ENCODE measurements at regions not wholly inside any gene's neighbourhood (a gene's known extent, or its start where the extent isn't known, plus 50 kb on each side); places are given as distances from the start of the nearest gene placed in this dataset.

DNA sequence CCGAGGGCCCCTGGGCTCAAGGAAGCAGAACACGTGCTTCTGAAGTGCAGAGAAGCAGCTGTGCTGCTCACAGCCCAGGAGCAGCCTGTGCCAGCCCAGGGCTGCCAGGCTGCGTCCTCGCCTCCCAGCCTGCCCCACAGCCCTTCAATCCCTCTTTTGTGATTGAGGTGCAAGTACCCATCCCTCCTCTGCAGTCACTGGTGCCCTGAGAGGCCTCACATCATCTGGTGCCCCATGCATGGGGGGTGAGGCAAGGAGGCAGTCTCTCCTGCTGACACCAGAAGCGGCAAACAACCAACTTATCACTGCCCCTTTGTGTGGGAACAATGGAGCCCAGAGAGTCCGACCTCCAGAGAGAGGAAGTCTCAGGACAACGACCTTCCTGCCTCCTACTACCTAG lies 49.8 kb upstream of the FGFR2 start:
- H3K27me3 ChIP-seq (ENCODE audit: insufficient read depth, low read depth): no peaks in the 10 kb centered on the region
- no peak overlapping the region for H3K4me3 ChIP-seq (IDR thresholded peaks at IDR 0.05; ENCODE audit: insufficient read depth, low read depth, low read length)
- no peak overlapping the region for H2AFZ ChIP-seq (ENCODE audit: low read depth)
- no peak overlapping the region for H3K9ac ChIP-seq
- no peaks in the 10 kb centered on the region for H3K36me3 ChIP-seq (ENCODE audit: insufficient read depth)
- no peaks in the 10 kb centered on the region for H3K79me2 ChIP-seq (ENCODE audit: insufficient read depth, low read depth)
- TF ChIP-seq, protein P1, sequence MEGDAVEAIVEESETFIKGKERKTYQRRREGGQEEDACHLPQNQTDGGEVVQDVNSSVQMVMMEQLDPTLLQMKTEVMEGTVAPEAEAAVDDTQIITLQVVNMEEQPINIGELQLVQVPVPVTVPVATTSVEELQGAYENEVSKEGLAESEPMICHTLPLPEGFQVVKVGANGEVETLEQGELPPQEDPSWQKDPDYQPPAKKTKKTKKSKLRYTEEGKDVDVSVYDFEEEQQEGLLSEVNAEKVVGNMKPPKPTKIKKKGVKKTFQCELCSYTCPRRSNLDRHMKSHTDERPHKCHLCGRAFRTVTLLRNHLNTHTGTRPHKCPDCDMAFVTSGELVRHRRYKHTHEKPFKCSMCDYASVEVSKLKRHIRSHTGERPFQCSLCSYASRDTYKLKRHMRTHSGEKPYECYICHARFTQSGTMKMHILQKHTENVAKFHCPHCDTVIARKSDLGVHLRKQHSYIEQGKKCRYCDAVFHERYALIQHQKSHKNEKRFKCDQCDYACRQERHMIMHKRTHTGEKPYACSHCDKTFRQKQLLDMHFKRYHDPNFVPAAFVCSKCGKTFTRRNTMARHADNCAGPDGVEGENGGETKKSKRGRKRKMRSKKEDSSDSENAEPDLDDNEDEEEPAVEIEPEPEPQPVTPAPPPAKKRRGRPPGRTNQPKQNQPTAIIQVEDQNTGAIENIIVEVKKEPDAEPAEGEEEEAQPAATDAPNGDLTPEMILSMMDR (conservative IDR thresholded peaks at IDR 0.05; ENCODE audit: low read depth, low read length): no peak
- H4K20me1 ChIP-seq (ENCODE audit: insufficient read depth): no peaks in the 10 kb centered on the region
- H3K27ac ChIP-seq: no peak overlapping the region
- no peak overlapping the region for H3K4me2 ChIP-seq
- H3K4me1 ChIP-seq (ENCODE audit: low read depth, poor library complexity, severe bottlenecking): no peaks in the 10 kb centered on the region

All from KMS-11 (cell line).